Neural cell (in vitro differentiated cells): ENCODE measurements at regions not wholly inside any gene's neighbourhood (a gene's known extent, or its start where the extent isn't known, plus 50 kb on each side); places are given as distances from the start of the nearest gene placed in this dataset.

ENCODE experiments used
- EP300 ChIP-seq: fragments of 450-650 bp; conservative IDR thresholded peaks from 2 replicates; pipeline ENCODE4 v1.6.1; 2014; ENCODE audit warnings: antibody characterized with exemption, mild to moderate bottlenecking, moderate library complexity; ENCODE audit not compliant: poor library complexity, severe bottlenecking
- EZH2 ChIP-seq: fragments of 200-600, 300-800 bp; shearing (Covaris generic), sonication (generic); IDR thresholded peaks from 2 replicates; pipeline ENCODE4 v1.6.1; 2014; ENCODE audit warnings: antibody characterized with exemption, low read length, borderline replicate concordance, mild to moderate bottlenecking; ENCODE audit not compliant: insufficient read depth, poor library complexity, severe bottlenecking
- POLR2AphosphoS5 ChIP-seq: IDR thresholded peaks from 2 replicates; pipeline ENCODE4 v1.6.1; 2012
- SMC3 ChIP-seq: fragments of 450-650 bp; conservative IDR thresholded peaks from 2 replicates; pipeline ENCODE4 v1.6.1; 2014; ENCODE audit warnings: antibody characterized with exemption, mild to moderate bottlenecking, moderate library complexity; ENCODE audit not compliant: poor library complexity
- TAF1 ChIP-seq: IDR thresholded peaks from 2 replicates; pipeline ENCODE4 v1.6.1; 2012; ENCODE audit warnings: low read depth
- TF ChIP-seq, protein P1 (sequence below): fragments of 450-650 bp; IDR thresholded peaks from 2 replicates; pipeline ENCODE4 v1.5.1; 2014; ENCODE audit warnings: antibody characterized with exemption, mild to moderate bottlenecking, moderate library complexity; ENCODE audit not compliant: poor library complexity, severe bottlenecking
- TF ChIP-seq, protein P2 (sequence below): IDR thresholded peaks from 2 replicates; pipeline ENCODE4 v1.6.1; 2012; ENCODE audit warnings: borderline replicate concordance

DNA sequence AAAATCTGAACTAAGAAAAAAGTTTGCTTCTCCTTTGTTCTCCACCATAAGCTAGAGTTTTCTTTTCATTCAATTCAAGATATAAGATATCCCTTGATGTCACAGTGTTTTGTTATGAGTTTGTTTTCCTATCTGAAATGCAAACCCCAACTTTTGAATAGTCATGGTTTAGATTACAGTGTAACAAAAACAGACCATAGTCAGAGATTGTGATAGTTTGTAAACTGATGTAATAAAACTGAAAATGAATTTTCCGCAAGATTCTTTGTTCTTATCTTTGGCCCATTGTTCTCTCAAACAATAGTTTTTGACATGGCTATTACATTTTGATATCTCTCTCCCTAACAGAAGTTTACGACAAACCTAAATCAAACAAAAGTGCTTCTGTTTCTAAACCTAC lies 121.7 kb upstream of the GADL1 start:
- TF ChIP-seq, protein P1, sequence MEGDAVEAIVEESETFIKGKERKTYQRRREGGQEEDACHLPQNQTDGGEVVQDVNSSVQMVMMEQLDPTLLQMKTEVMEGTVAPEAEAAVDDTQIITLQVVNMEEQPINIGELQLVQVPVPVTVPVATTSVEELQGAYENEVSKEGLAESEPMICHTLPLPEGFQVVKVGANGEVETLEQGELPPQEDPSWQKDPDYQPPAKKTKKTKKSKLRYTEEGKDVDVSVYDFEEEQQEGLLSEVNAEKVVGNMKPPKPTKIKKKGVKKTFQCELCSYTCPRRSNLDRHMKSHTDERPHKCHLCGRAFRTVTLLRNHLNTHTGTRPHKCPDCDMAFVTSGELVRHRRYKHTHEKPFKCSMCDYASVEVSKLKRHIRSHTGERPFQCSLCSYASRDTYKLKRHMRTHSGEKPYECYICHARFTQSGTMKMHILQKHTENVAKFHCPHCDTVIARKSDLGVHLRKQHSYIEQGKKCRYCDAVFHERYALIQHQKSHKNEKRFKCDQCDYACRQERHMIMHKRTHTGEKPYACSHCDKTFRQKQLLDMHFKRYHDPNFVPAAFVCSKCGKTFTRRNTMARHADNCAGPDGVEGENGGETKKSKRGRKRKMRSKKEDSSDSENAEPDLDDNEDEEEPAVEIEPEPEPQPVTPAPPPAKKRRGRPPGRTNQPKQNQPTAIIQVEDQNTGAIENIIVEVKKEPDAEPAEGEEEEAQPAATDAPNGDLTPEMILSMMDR, result no peak
- no peak for TF ChIP-seq POLR2AphosphoS5
- TF ChIP-seq EZH2, result no peak
- TF ChIP-seq, protein P2, sequence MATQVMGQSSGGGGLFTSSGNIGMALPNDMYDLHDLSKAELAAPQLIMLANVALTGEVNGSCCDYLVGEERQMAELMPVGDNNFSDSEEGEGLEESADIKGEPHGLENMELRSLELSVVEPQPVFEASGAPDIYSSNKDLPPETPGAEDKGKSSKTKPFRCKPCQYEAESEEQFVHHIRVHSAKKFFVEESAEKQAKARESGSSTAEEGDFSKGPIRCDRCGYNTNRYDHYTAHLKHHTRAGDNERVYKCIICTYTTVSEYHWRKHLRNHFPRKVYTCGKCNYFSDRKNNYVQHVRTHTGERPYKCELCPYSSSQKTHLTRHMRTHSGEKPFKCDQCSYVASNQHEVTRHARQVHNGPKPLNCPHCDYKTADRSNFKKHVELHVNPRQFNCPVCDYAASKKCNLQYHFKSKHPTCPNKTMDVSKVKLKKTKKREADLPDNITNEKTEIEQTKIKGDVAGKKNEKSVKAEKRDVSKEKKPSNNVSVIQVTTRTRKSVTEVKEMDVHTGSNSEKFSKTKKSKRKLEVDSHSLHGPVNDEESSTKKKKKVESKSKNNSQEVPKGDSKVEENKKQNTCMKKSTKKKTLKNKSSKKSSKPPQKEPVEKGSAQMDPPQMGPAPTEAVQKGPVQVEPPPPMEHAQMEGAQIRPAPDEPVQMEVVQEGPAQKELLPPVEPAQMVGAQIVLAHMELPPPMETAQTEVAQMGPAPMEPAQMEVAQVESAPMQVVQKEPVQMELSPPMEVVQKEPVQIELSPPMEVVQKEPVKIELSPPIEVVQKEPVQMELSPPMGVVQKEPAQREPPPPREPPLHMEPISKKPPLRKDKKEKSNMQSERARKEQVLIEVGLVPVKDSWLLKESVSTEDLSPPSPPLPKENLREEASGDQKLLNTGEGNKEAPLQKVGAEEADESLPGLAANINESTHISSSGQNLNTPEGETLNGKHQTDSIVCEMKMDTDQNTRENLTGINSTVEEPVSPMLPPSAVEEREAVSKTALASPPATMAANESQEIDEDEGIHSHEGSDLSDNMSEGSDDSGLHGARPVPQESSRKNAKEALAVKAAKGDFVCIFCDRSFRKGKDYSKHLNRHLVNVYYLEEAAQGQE, result no peak
- TF ChIP-seq EP300, result no peak
- TF ChIP-seq TAF1, result no peak
- no peak for TF ChIP-seq SMC3
